Nephron (organoid): ENCODE measurements at regions not wholly inside any gene's neighbourhood (a gene's known extent, or its start where the extent isn't known, plus 50 kb on each side); places are given as distances from the start of the nearest gene placed in this dataset.
"Not testable (repeated sequence)": the region's sequence is repeated elsewhere in the genome, so short reads cannot be mapped to it uniquely, and the experiment has no call there.

ENCODE experiments used
- H3K27ac Mint-ChIP-seq, 3 experiments: 2 replicates each; pipeline ENCODE4 v1.8.0; 2020; ENCODE audit warnings: mixed read lengths in 3 of 3, mild to moderate bottlenecking in 2 of 3, moderate library complexity in 1 of 3
- H3K27me3 Mint-ChIP-seq: 2 replicates; pipeline ENCODE4 v1.8.0; 2021; ENCODE audit warnings: low read depth, mild to moderate bottlenecking, moderate library complexity, mixed read lengths
- H3K36me3 Mint-ChIP-seq: 2 replicates; pipeline ENCODE4 v1.8.0; 2020; ENCODE audit warnings: low read depth, mixed read lengths
- H3K4me1 Mint-ChIP-seq: 2 replicates; pipeline ENCODE4 v1.8.0; 2020; ENCODE audit warnings: mixed read lengths
- H3K4me3 Mint-ChIP-seq, 3 experiments: 2 replicates each; pipeline ENCODE4 v1.8.0; 2020; ENCODE audit warnings: mild to moderate bottlenecking in 3 of 3, mixed read lengths in 3 of 3, moderate library complexity in 2 of 3
- H3K9me3 Mint-ChIP-seq: 2 replicates; pipeline ENCODE4 v1.8.0; 2020; ENCODE audit warnings: mixed read lengths
- CTCF ChIP-seq, 3 experiments: fragments of 200-600 bp; sonication (generic); IDR thresholded peaks; one replicate each; pipeline ENCODE4 v1.5.0; 2021; ENCODE audit warnings: antibody characterized with exemption in 3 of 3; ENCODE audit not compliant: unreplicated experiment in 3 of 3

- Mint-ChIP-seq H3K4me1 (peaks cover 43% of the 10 kb centered on the region), H3K27ac (peak overlapping the region; percentile 8 to 71 (median 68)), H3K4me3 (no peak overlapping the region), H3K9me3 (peaks cover 4% of the 10 kb centered on the region), H3K27me3 (peaks cover 23% of the 10 kb centered on the region), H3K36me3 (peaks cover 5% of the 10 kb centered on the region)
- no peak for TF ChIP-seq CTCF (IDR thresholded peaks at IDR 0.05; ENCODE audit: unreplicated experiment in 3 of 3)
Observed at GRCh38 chr6:167669870-167670802, 156.6 kb upstream of the AFDN start.

- H3K4me3 Mint-ChIP-seq, result no peak overlapping the region
Observed at GRCh38 chr6:167670938-167671338, 155.8 kb upstream of the AFDN start.

GRCh38 chr6:167671379-167671976 is 155.2 kb upstream of the AFDN start:
- Mint-ChIP-seq H3K4me1 (peaks cover 42% of the 10 kb centered on the region), H3K27ac (peak overlapping the region; percentile 57 to 78 (median 68)), H3K27me3 (peaks cover 21% of the 10 kb centered on the region)
- not testable (repeated sequence) for H3K36me3 Mint-ChIP-seq, H3K9me3 Mint-ChIP-seq, H3K4me3 Mint-ChIP-seq

More at GRCh38 chr6:167670938-167671338, 155.8 kb upstream of the AFDN start:
- Mint-ChIP-seq H3K27me3 (peaks cover 20% of the 10 kb centered on the region), H3K36me3 (peaks cover 5% of the 10 kb centered on the region), H3K27ac (peak overlapping the region; percentile 8 to 78 (median 68)), H3K4me1 (peaks cover 42% of the 10 kb centered on the region), H3K9me3 (peaks cover 4% of the 10 kb centered on the region)
- TF ChIP-seq CTCF (IDR thresholded peaks at IDR 0.05; ENCODE audit: unreplicated experiment in 3 of 3), result no peak

- peaks cover 5% of the 10 kb centered on the region for H3K36me3 Mint-ChIP-seq
- H3K9me3 Mint-ChIP-seq, result peaks cover 4% of the 10 kb centered on the region
- TF ChIP-seq CTCF (IDR thresholded peaks at IDR 0.05; ENCODE audit: unreplicated experiment in 3 of 3), result no peak
- peak overlapping the region; percentile 57 to 78 (median 68) for H3K27ac Mint-ChIP-seq
- peaks cover 20% of the 10 kb centered on the region for H3K27me3 Mint-ChIP-seq
- H3K4me3 Mint-ChIP-seq, result no peak overlapping the region
- peaks cover 44% of the 10 kb centered on the region for H3K4me1 Mint-ChIP-seq
Observed at GRCh38 chr6:167671977-167672687, 154.6 kb upstream of the AFDN start.

GRCh38 chr6:167672738-167673137 is 154.0 kb upstream of the AFDN start:
- Mint-ChIP-seq H3K36me3 (peaks cover 5% of the 10 kb centered on the region), H3K27me3 (peaks cover 17% of the 10 kb centered on the region), H3K4me1 (peaks cover 48% of the 10 kb centered on the region), H3K9me3 (peaks cover 4% of the 10 kb centered on the region), H3K4me3 (no peak overlapping the region), H3K27ac (peak overlapping the region in 2 of 3 experiments; percentile 68 to 78)
- no peak for TF ChIP-seq CTCF (IDR thresholded peaks at IDR 0.05; ENCODE audit: unreplicated experiment in 3 of 3)

GRCh38 chr6:167673946-167674345 is 152.8 kb upstream of the AFDN start:
- Mint-ChIP-seq H3K27ac (peak overlapping the region in 1 of 3 experiments; percentile 20), H3K27me3 (peaks cover 17% of the 10 kb centered on the region), H3K9me3 (peaks cover 4% of the 10 kb centered on the region), H3K36me3 (peaks cover 5% of the 10 kb centered on the region), H3K4me3 (no peak overlapping the region), H3K4me1 (peaks cover 51% of the 10 kb centered on the region)
- TF ChIP-seq CTCF (IDR thresholded peaks at IDR 0.05; ENCODE audit: unreplicated experiment in 3 of 3), result no peak
